KMS-11 (cell line): ENCODE measurements at regions not wholly inside any gene's neighbourhood (a gene's known extent, or its start where the extent isn't known, plus 50 kb on each side); places are given as distances from the start of the nearest gene placed in this dataset.

Experiments
- H2AFZ ChIP-seq: fragments of 200-600 bp; sonication (generic); 2 replicates; pipeline ENCODE4 v1.6.1; 2016; ENCODE audit warnings: antibody characterized with exemption, mixed run types, low read depth
- H3K27ac ChIP-seq: fragments of 200-600 bp; sonication (generic); 2 replicates; pipeline ENCODE4 v1.6.1; 2016; ENCODE audit warnings: mild to moderate bottlenecking, mixed run types
- H3K27me3 ChIP-seq: fragments of 200-600 bp; sonication (generic); 2 replicates; pipeline ENCODE4 v1.6.1; 2017; ENCODE audit warnings: mild to moderate bottlenecking, low read depth, mixed run types, moderate library complexity; ENCODE audit not compliant: insufficient read depth
- H3K36me3 ChIP-seq: fragments of 200-600 bp; sonication (generic); 2 replicates; pipeline ENCODE4 v1.6.1; 2017; ENCODE audit warnings: mild to moderate bottlenecking, mixed run types; ENCODE audit not compliant: insufficient read depth
- H3K4me1 ChIP-seq: fragments of 200-600 bp; sonication (generic); 2 replicates; pipeline ENCODE4 v1.6.1; 2016; ENCODE audit warnings: mild to moderate bottlenecking, low read depth, mixed run types; ENCODE audit not compliant: poor library complexity, severe bottlenecking
- H3K4me2 ChIP-seq: fragments of 200-600 bp; sonication (generic); 2 replicates; pipeline ENCODE4 v1.7.0; 2016; ENCODE audit warnings: mild to moderate bottlenecking, mixed run types
- H3K4me3 ChIP-seq: fragments of 200-600 bp; sonication (generic); IDR thresholded peaks from 2 replicates; pipeline ENCODE4 v1.6.1; 2017; ENCODE audit warnings: low read depth, low read length, mixed read lengths; ENCODE audit not compliant: insufficient read depth
- H3K79me2 ChIP-seq: fragments of 200-600 bp; sonication (generic); 2 replicates; pipeline ENCODE4 v1.6.1; 2016; ENCODE audit warnings: low read depth, mixed run types; ENCODE audit not compliant: insufficient read depth
- H3K9ac ChIP-seq: fragments of 200-600 bp; sonication (generic); 2 replicates; pipeline ENCODE4 v1.6.1; 2016; ENCODE audit warnings: mild to moderate bottlenecking, mixed run types
- H4K20me1 ChIP-seq: fragments of 200-600 bp; sonication (generic); 2 replicates; pipeline ENCODE4 v1.6.1; 2016; ENCODE audit warnings: mild to moderate bottlenecking, mixed run types; ENCODE audit not compliant: insufficient read depth
- CTCF ChIP-seq: fragments of 200-600 bp; sonication (generic); conservative IDR thresholded peaks from 2 replicates; pipeline ENCODE4 v1.6.1; 2017; ENCODE audit warnings: low read depth, mild to moderate bottlenecking, antibody characterized with exemption, low read length, moderate library complexity, mixed read lengths

GRCh38 chr3:132199451-132199850, 117.8 kb upstream of the ACP3 start:
- Histone ChIP-seq H3K79me2 (no peaks in the 10 kb centered on the region), H3K4me1 (no peaks in the 10 kb centered on the region), H3K4me2 (no peak overlapping the region), H3K36me3 (no peaks in the 10 kb centered on the region), H3K27ac (no peak overlapping the region), H4K20me1 (no peaks in the 10 kb centered on the region), H2AFZ (no peak overlapping the region), H3K4me3 (no peak overlapping the region), H3K9ac (no peak overlapping the region), H3K27me3 (no peaks in the 10 kb centered on the region)
- no peak for TF ChIP-seq CTCF

- Histone ChIP-seq H3K4me3 (no peak overlapping the region), H3K9ac (no peak overlapping the region), H3K79me2 (no peaks in the 10 kb centered on the region), H3K27ac (no peak overlapping the region), H3K4me2 (no peak overlapping the region), H4K20me1 (no peaks in the 10 kb centered on the region), H3K4me1 (no peaks in the 10 kb centered on the region), H2AFZ (no peak overlapping the region), H3K36me3 (no peaks in the 10 kb centered on the region), H3K27me3 (no peaks in the 10 kb centered on the region)
- TF ChIP-seq CTCF = no peak
These were observed 114.6 kb upstream of the ACP3 start for GRCh38 chr3:132202586-132202985.

- Histone ChIP-seq H3K36me3 (no peaks in the 10 kb centered on the region), H3K4me3 (no peak overlapping the region), H3K79me2 (no peaks in the 10 kb centered on the region), H4K20me1 (no peaks in the 10 kb centered on the region), H3K9ac (no peak overlapping the region), H2AFZ (no peak overlapping the region), H3K4me1 (no peaks in the 10 kb centered on the region), H3K4me2 (no peak overlapping the region), H3K27ac (no peak overlapping the region), H3K27me3 (no peaks in the 10 kb centered on the region)
- TF ChIP-seq CTCF = no peak
These were observed 113.2 kb upstream of the ACP3 start for GRCh38 chr3:132203889-132204596.

- Histone ChIP-seq H3K79me2 (no peaks in the 10 kb centered on the region), H3K27me3 (no peaks in the 10 kb centered on the region), H3K27ac (no peak overlapping the region), H3K4me3 (no peak overlapping the region), H2AFZ (no peak overlapping the region), H3K9ac (no peak overlapping the region), H4K20me1 (no peaks in the 10 kb centered on the region), H3K36me3 (no peaks in the 10 kb centered on the region), H3K4me1 (no peaks in the 10 kb centered on the region), H3K4me2 (no peak overlapping the region)
- TF ChIP-seq CTCF = no peak
These were observed 111.6 kb upstream of the ACP3 start for GRCh38 chr3:132205609-132206008.
